ENCODE measurements at regions not wholly inside any gene's neighbourhood (a gene's known extent, or its start where the extent isn't known, plus 50 kb on each side); places are given as distances from the start of the nearest gene placed in this dataset.

- Histone ChIP-seq H3K36me3 (ENCODE audit: low read depth) (no peaks in the 10 kb centered on the region), H3K4me3 (no peak overlapping the region), H3K9me3 (peaks cover 23% of the 10 kb centered on the region), H3K4me1 (ENCODE audit: low read depth) (no peaks in the 10 kb centered on the region)
- TF ChIP-seq CTCF (IDR thresholded peaks at IDR 0.05): no peak
- intact Hi-C loops (cut with DNase I, micrococcal nuclease): no loop called here
- DNase-seq (no peak), ATAC-seq (no peak)
Observed at GRCh38 chr7:136717910-136718557, 150.4 kb upstream of the CHRM2 start.

- Histone ChIP-seq H3K9me3 (peaks cover 20% of the 10 kb centered on the region), H3K4me1 (ENCODE audit: low read depth) (no peaks in the 10 kb centered on the region), H3K4me3 (no peak overlapping the region), H3K36me3 (ENCODE audit: low read depth) (no peaks in the 10 kb centered on the region)
- DNase-seq (no peak), ATAC-seq (no peak)
- no peak for TF ChIP-seq CTCF (IDR thresholded peaks at IDR 0.05)
- intact Hi-C loops (cut with DNase I, micrococcal nuclease): no loop called here
Observed at GRCh38 chr7:136714062-136714461, 154.4 kb upstream of the CHRM2 start.

- no peak for ATAC-seq
- DNase-seq: no peak
- Histone ChIP-seq H3K4me3 (no peak overlapping the region), H3K4me1 (ENCODE audit: low read depth) (no peaks in the 10 kb centered on the region), H3K9me3 (peaks cover 10% of the 10 kb centered on the region), H3K36me3 (ENCODE audit: low read depth) (no peaks in the 10 kb centered on the region)
- TF ChIP-seq CTCF (IDR thresholded peaks at IDR 0.05): no peak
- intact Hi-C loops (cut with DNase I, micrococcal nuclease): no loop called here
Observed at GRCh38 chr7:136710751-136711150, 157.7 kb upstream of the CHRM2 start.

GRCh38 chr7:136709876-136710275 lies 158.6 kb upstream of the CHRM2 start:
- no peaks in the 10 kb centered on the region for H3K36me3 ChIP-seq (ENCODE audit: low read depth)
- no peak for TF ChIP-seq CTCF (IDR thresholded peaks at IDR 0.05)
- intact Hi-C loops (cut with DNase I, micrococcal nuclease): no loop called here
- DNase-seq (no peak), ATAC-seq (no peak)
- no peak overlapping the region for H3K4me3 ChIP-seq
- peaks cover 10% of the 10 kb centered on the region for H3K9me3 ChIP-seq
- H3K4me1 ChIP-seq (ENCODE audit: low read depth): no peaks in the 10 kb centered on the region

- DNase-seq (no peak), ATAC-seq (no peak)
- Histone ChIP-seq H3K4me1 (ENCODE audit: low read depth) (no peaks in the 10 kb centered on the region), H3K36me3 (ENCODE audit: low read depth) (no peaks in the 10 kb centered on the region), H3K9me3 (no peaks in the 10 kb centered on the region), H3K4me3 (no peak overlapping the region)
- intact Hi-C loops (cut with DNase I, micrococcal nuclease): no loop called here
- no peak for TF ChIP-seq CTCF (IDR thresholded peaks at IDR 0.05)
Observed at GRCh38 chr7:136702913-136703312, 165.5 kb upstream of the CHRM2 start.

GRCh38 chr7:136698977-136699376 lies 169.5 kb upstream of the CHRM2 start:
- intact Hi-C loops (cut with DNase I, micrococcal nuclease): no loop called here
- DNase-seq (no peak), ATAC-seq (no peak)
- H3K4me1 ChIP-seq (ENCODE audit: low read depth): no peaks in the 10 kb centered on the region
- H3K4me3 ChIP-seq: no peak overlapping the region
- TF ChIP-seq CTCF (IDR thresholded peaks at IDR 0.05): no peak
- H3K36me3 ChIP-seq (ENCODE audit: low read depth): no peaks in the 10 kb centered on the region
- H3K9me3 ChIP-seq: peaks cover 4% of the 10 kb centered on the region

Data from mucosa of descending colon (tissue), 3 donors.